Ishikawa (cell line): ENCODE measurements at regions not wholly inside any gene's neighbourhood (a gene's known extent, or its start where the extent isn't known, plus 50 kb on each side); places are given as distances from the start of the nearest gene placed in this dataset.

Experiments used
- CEBPB ChIP-seq: IDR thresholded peaks from 2 replicates; pipeline ENCODE4 v1.6.1; 2012
- CREB1 ChIP-seq: IDR thresholded peaks from 2 replicates; pipeline ENCODE4 v1.6.1; 2012; ENCODE audit warnings: low read depth
- EGR1 ChIP-seq: IDR thresholded peaks from 2 replicates; pipeline ENCODE4 v1.6.1; 2012
- EP300 ChIP-seq: IDR thresholded peaks from 2 replicates; pipeline ENCODE4 v1.6.1; 2012; ENCODE audit warnings: borderline replicate concordance
- FOXM1 ChIP-seq: IDR thresholded peaks from 2 replicates; pipeline ENCODE4 v1.6.1; 2012; ENCODE audit warnings: low read depth, borderline replicate concordance
- MAX ChIP-seq: IDR thresholded peaks from 2 replicates; pipeline ENCODE4 v1.6.1; 2012
- NFIC ChIP-seq: IDR thresholded peaks from 2 replicates; pipeline ENCODE4 v1.6.1; 2012
- RAD21 ChIP-seq: IDR thresholded peaks from 2 replicates; pipeline ENCODE4 v1.6.1; 2012; ENCODE audit warnings: low read depth
- REST ChIP-seq: IDR thresholded peaks from 2 replicates; pipeline ENCODE4 v1.6.1; 2012; ENCODE audit warnings: low read depth, mild to moderate bottlenecking
- TAF1 ChIP-seq: IDR thresholded peaks from 2 replicates; pipeline ENCODE4 v1.6.1; 2012; ENCODE audit warnings: low read depth, mild to moderate bottlenecking
- TCF12 ChIP-seq: IDR thresholded peaks from 2 replicates; pipeline ENCODE4 v1.6.1; 2012; ENCODE audit warnings: low read depth
- TEAD4 ChIP-seq: IDR thresholded peaks from 2 replicates; pipeline ENCODE4 v1.6.1; 2012
- YY1 ChIP-seq: IDR thresholded peaks from 2 replicates; pipeline ENCODE4 v1.6.1; 2012; ENCODE audit warnings: low read depth
- ZBTB7A ChIP-seq: IDR thresholded peaks from 2 replicates; pipeline ENCODE4 v1.6.1; 2012; ENCODE audit warnings: low read depth
- TF ChIP-seq, protein P1 (sequence below): IDR thresholded peaks from 2 replicates; pipeline ENCODE4 v1.6.1; 2012

GRCh38 chr3:117130222-117130621, 420.6 kb downstream of the TUSC7 start:
- no peak for TF ChIP-seq EP300
- no peak for TF ChIP-seq CEBPB
- no peak for TF ChIP-seq NFIC
- TF ChIP-seq MAX = no peak
- no peak for TF ChIP-seq EGR1
- no peak for TF ChIP-seq TEAD4
- no peak for TF ChIP-seq TAF1
- TF ChIP-seq REST = no peak
- no peak for TF ChIP-seq YY1
- no peak for TF ChIP-seq TCF12
- TF ChIP-seq, protein P1, sequence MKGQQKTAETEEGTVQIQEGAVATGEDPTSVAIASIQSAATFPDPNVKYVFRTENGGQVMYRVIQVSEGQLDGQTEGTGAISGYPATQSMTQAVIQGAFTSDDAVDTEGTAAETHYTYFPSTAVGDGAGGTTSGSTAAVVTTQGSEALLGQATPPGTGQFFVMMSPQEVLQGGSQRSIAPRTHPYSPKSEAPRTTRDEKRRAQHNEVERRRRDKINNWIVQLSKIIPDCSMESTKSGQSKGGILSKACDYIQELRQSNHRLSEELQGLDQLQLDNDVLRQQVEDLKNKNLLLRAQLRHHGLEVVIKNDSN = no peak
- TF ChIP-seq FOXM1 = no peak
- no peak for TF ChIP-seq CREB1
- no peak for TF ChIP-seq ZBTB7A
- TF ChIP-seq RAD21 = no peak

DNA sequence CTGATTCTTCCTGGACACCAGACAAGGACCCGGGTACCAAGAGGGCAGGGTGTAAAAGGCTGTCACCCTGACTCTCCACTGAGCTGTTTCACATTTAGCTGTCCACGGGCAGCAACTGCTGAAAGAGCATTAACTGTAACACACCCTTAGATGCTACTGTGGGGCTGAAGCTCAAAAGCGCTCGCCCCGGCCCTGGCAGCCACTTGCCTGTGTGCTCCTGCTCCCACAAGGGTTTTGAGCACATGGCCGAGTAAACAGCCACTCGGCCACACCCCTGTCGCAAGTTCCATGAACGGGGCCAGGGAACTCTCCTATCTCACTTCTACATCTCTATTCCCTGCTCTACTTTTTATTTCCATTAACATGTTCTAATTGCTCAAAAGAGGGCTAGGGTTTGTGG, 421.7 kb downstream of the TUSC7 start:
- TF ChIP-seq FOXM1 (no peak), REST (no peak), NFIC (no peak), TCF12 (no peak), MAX (no peak), YY1 (no peak), RAD21 (no peak), EGR1 (no peak), TEAD4 (no peak), CEBPB (no peak)
- TF ChIP-seq, protein P1 = no peak

GRCh38 chr3:117133066-117133465, 423.5 kb downstream of the TUSC7 start:
- TF ChIP-seq, protein P1 = no peak
- TF ChIP-seq NFIC (no peak), TEAD4 (no peak), ZBTB7A (no peak), CEBPB (no peak), YY1 (no peak), RAD21 (no peak), MAX (no peak), EP300 (no peak), TCF12 (no peak), REST (no peak), CREB1 (no peak)

GRCh38 chr3:117135207-117135606, 425.6 kb downstream of the TUSC7 start:
- TF ChIP-seq CEBPB = no peak
- TF ChIP-seq EP300 = no peak
- no peak for TF ChIP-seq TEAD4
- TF ChIP-seq ZBTB7A = no peak
- no peak for TF ChIP-seq TCF12
- no peak for TF ChIP-seq FOXM1
- TF ChIP-seq TAF1 = no peak
- TF ChIP-seq RAD21 = no peak
- TF ChIP-seq EGR1 = no peak
- TF ChIP-seq MAX = no peak
- TF ChIP-seq NFIC = no peak
- no peak for TF ChIP-seq REST
- no peak for TF ChIP-seq YY1
- no peak for TF ChIP-seq CREB1
- TF ChIP-seq, protein P1 = no peak
